ENCODE measurements at regions not wholly inside any gene's neighbourhood (a gene's known extent, or its start where the extent isn't known, plus 50 kb on each side); places are given as distances from the start of the nearest gene placed in this dataset.

DNA sequence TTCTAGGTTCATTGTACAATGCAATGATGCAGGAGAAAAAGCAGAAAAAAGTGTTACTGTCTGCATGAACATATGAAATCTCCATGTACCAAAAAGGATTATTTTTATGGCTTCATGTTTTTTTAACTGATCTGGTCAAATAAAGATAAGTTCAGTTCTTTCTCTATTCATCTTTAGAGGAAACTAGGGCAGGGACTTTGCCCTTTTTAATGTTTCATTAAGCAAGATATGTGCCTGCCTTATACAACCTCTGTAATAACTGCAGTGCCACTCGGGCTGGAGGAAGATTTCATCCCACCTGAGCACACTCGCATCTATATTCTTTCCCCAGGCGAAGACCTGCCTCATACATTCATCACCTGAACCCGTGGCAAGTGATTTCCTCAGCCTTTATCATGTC, 157.9 kb upstream of the DDX18 start:
- no peak for TF ChIP-seq CTCF (IDR thresholded peaks at IDR 0.05; ENCODE audit: low read depth, low read length)

GRCh38 chr2:117661619-117662018, 152.9 kb upstream of the DDX18 start:
- no peak overlapping the region for H3K4me3 ChIP-seq (replicated peaks in 1 of 2; ENCODE audit: low read depth in 2 of 2, low read length in 2 of 2)
- DNase-seq (ENCODE audit: low read depth in 2 of 2): no peak
- no peak for TF ChIP-seq CTCF (IDR thresholded peaks at IDR 0.05; ENCODE audit: low read depth, low read length)

More for the DNA sequence above, 157.9 kb upstream of the DDX18 start:
- H3K4me3 ChIP-seq (replicated peaks in 1 of 2; ENCODE audit: low read depth in 2 of 2, low read length in 2 of 2): no peak overlapping the region
- no peak for DNase-seq (ENCODE audit: low read depth in 2 of 2)

DNA sequence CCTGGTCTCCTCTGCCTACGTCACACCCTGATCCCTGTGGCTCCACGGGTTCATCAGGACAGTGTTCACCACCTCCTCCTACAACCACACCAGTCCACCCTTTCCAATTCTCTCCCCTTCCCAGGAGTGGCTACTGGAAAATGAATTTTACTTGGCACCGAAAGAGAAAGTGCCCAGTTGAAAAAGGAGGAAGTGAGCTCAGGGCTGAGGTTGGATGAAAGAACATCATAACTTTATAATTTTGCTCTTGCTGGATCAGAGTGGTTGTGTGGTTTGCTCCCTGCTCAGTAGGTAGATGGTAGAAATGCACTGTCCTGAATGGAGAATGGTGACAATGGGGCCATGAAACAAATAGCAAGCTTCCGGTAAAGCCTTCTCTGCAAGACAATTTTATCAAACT, 140.3 kb upstream of the DDX18 start:
- no peak for DNase-seq (ENCODE audit: low read depth in 2 of 2)
- no peak for TF ChIP-seq CTCF (IDR thresholded peaks at IDR 0.05; ENCODE audit: low read depth, low read length)
- no peak overlapping the region for H3K4me3 ChIP-seq (replicated peaks in 1 of 2; ENCODE audit: low read depth in 2 of 2, low read length in 2 of 2)

DNA sequence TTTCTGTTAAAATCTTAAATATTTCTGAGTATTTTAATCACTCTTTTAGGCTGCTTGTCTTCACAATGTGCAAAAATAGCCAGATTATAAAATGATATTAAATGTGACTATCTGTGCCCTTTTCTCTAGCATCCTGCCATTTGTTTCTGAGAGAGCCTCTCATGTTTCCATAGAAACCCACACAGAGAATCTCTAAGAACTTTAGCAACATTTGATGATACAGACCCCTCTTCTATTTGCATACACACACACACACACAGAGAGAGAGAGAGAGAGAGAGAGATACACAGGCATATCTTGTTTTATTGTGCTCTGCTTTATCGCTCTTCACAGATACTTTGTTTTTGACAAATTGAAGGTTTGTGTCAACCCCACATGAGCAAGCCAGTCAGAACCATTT, 134.5 kb upstream of the DDX18 start:
- TF ChIP-seq CTCF (IDR thresholded peaks at IDR 0.05; ENCODE audit: low read depth, low read length): no peak
- no peak for DNase-seq (ENCODE audit: low read depth in 2 of 2)
- H3K4me3 ChIP-seq (replicated peaks in 1 of 2; ENCODE audit: low read depth in 2 of 2, low read length in 2 of 2): no peak overlapping the region

GRCh38 chr2:117684919-117685318, 129.6 kb upstream of the DDX18 start:
- no peak for TF ChIP-seq CTCF (IDR thresholded peaks at IDR 0.05; ENCODE audit: low read depth, low read length)
- no peak overlapping the region for H3K4me3 ChIP-seq (replicated peaks in 1 of 2; ENCODE audit: low read depth in 2 of 2, low read length in 2 of 2)
- no peak for DNase-seq (ENCODE audit: low read depth in 2 of 2)

DNA sequence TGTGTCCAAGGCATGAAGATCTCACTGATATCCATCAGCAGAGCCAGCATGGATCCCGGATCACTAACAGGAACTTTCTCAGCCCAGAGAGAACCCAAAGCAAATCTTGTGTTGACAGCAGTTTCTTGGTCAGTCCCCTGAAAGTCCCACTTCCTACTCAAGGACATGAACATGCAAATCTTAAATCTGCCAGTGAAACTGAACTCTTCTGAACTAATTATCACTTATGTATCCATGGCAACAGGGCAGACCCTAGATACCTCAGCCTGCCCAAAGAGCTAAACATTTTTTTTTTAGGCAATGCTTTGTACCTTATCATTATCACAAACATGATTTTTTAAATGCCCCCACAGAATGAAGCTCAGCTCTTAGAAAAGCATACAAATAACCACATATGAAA, 127.8 kb upstream of the DDX18 start:
- H3K4me3 ChIP-seq (replicated peaks in 1 of 2; ENCODE audit: low read depth in 2 of 2, low read length in 2 of 2): no peak overlapping the region
- TF ChIP-seq CTCF (IDR thresholded peaks at IDR 0.05; ENCODE audit: low read depth, low read length): no peak
- no peak for DNase-seq (ENCODE audit: low read depth in 2 of 2)

GRCh38 chr2:117691595-117691994, 122.9 kb upstream of the DDX18 start:
- no peak for DNase-seq (ENCODE audit: low read depth in 2 of 2)
- TF ChIP-seq CTCF (IDR thresholded peaks at IDR 0.05; ENCODE audit: low read depth, low read length): no peak
- H3K4me3 ChIP-seq (replicated peaks in 1 of 2; ENCODE audit: low read depth in 2 of 2, low read length in 2 of 2): no peak overlapping the region

Data from cardiac fibroblast (primary cell).